HG03469 (cell line): ENCODE measurements at regions not wholly inside any gene's neighbourhood (a gene's known extent, or its start where the extent isn't known, plus 50 kb on each side); places are given as distances from the start of the nearest gene placed in this dataset.

Experiments
- ATAC-seq: cut with Tn5 transposase; IDR thresholded peaks from one replicate; pipeline ENCODE4 v1.9.1; 2021; ENCODE audit warnings: mild to moderate bottlenecking, moderate library complexity, moderate number of reproducible peaks; ENCODE audit not compliant: unreplicated experiment

DNA sequence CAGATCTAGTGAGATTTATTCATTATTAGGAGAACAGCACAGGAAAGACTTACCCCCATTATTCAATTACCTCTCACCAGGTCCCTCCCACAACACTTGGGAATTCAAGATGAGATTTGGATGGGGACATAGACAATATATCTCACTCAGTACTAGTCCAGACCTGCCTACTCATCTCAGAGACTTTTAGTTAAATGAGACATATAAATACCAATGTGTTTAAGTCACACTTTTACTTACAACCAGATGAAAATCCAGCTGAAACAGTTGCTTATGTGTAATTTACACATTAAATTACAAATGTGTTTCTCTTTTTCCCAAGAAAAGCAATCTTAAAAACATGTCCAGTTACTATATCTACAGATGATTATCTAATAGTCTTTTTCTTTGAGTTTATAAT, 1145.6 kb downstream of the KCNT2 start:
- no peak for ATAC-seq

DNA sequence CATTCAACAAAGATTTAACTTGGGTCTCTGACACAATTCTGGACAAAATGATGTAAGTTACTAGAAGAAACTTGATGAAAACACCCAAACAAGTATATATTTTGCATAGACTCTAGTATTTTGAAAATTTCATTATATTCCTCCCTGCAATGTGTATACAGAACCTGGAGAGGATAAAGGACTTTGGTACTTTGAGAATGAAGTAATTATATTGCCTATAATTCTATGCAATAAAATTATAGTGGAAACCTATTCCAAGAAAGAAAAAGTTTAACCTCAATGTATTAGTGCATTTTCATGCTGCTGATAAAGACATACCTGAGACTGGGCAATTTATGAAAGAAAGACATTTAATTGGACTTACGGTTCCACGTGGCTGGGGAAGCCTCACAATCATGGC, 1146.1 kb downstream of the KCNT2 start:
- ATAC-seq = no peak

- no peak for ATAC-seq
These were observed 1149.9 kb downstream of the KCNT2 start for GRCh38 chr1:195458365-195458764.

- ATAC-seq = no peak
These were observed 1157.4 kb downstream of the KCNT2 start for GRCh38 chr1:195450794-195451193.

- ATAC-seq = no peak
These were observed 1168.6 kb downstream of the KCNT2 start for GRCh38 chr1:195439661-195440060.

- no peak for ATAC-seq
These were observed 1173.6 kb downstream of the KCNT2 start for GRCh38 chr1:195434566-195435203.

DNA sequence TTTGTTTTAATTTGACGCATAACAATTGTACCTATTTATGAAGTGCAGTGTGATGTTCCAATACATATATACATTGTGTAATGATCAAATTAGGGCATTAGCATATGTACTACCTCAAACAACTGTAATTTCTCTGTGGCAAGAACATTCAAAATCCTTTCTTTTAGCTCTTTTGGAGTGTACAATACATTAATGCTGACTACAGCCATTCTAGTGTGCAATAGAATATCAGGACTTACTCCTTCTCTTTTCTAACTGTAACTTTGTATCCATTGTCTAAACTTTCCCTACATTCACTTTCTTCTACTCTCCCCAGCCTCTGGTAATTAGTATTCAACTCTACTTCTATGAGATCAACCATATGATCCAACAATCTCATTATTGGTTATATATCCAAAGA, 1177.4 kb downstream of the KCNT2 start:
- no peak for ATAC-seq

DNA sequence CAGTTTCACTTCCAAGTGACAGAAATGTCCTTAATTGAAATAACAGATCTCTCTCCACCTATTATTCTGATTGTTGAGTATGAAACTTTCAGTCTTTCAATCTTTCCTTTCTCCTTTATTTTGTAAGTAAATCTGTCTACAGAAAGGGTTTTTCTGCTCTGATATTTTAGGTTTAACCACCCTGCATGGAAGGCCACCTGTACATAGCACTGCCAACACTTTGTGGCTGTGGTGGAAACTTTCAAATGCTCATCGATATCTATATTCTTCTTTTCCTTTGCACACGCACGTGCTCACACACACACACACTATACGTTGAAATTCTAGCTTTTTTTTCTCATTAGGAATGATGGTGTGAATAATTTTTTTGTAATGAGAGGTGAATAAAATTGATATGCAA, 1179.3 kb downstream of the KCNT2 start:
- ATAC-seq = no peak

DNA sequence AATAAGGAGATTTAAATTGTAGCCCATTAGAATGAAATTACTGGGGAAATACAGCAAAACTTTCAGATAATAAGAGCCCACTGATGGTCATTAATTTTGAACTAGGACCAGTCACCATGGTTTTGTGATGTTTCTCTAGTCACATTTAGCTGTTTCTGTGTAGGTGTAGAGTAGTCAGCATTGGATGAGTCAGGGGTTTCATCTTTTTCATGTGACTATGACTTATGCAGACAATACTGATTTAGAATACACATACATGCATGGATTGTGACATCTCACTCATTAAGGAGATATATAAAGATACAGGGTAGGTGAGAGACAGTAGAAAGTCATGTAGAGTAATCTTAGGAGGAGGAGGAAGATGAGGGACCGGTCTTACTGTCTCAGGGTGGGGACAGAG, 1192.7 kb downstream of the KCNT2 start:
- no peak for ATAC-seq

GRCh38 chr1:195394567-195394966, 1213.7 kb downstream of the KCNT2 start:
- ATAC-seq = no peak

- no peak for ATAC-seq
These were observed 1232.0 kb downstream of the KCNT2 start for GRCh38 chr1:195376190-195376589.

DNA sequence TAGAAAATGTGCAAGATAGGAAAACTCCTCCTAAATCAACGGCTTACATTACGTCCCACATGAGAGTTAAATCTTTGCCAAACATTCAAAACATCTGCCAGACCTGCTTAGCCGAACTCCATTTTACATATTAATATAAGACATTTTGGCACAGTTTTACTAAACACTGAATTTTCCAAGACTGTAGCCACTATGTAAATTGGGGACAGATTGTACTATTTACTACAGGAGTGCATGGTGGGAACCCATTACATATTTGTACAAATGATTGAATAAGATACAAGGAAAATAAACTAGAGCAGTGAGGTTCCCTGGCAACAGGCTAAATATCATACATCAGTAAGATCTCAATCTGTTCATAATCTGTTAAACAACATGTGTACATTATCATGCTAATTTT, 1234.4 kb downstream of the KCNT2 start:
- no peak for ATAC-seq

- no peak for ATAC-seq
These were observed 1263.1 kb downstream of the KCNT2 start for GRCh38 chr1:195345149-195345548.

DNA sequence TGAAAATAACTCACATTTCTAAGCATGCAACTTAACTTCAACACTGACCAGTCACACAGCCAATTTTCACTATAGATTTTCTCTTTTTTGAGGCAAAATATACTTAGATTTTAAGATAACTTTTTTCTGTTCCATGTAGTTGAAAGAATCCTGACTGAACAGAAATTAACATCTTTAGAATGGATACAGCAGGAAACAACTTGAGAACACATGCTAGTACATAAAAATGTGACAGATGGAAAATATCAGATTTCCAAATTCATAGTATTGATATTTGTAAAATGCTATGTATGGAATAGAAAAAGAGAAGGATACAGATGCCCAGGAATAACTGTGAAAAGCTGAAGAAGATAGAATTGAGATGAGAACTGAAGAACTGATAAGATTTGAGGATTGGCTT, 1270.6 kb downstream of the KCNT2 start:
- no peak for ATAC-seq

- ATAC-seq = no peak
These were observed 1271.4 kb downstream of the KCNT2 start for GRCh38 chr1:195336812-195337211.

GRCh38 chr1:195335541-195335940, 1272.7 kb downstream of the KCNT2 start:
- ATAC-seq = no peak

DNA sequence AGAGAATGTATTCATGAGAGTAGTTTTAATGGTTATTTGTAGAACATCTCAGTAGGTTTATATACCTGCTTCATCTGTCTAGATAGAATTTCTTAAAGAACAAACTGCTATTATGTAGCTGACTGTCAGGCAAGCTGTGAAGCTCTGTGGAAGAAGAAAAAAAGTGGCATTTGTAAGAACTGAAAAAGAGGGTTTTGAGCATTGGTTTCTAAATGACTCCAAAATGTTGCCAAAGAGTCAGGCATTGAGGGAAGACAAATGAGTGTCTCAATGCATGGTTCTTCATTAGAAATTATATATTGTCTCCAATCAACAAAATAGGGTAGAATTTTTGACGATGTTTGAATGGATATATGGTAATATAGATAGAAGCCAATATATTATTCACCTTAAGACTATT, 1276.1 kb downstream of the KCNT2 start:
- no peak for ATAC-seq

- no peak for ATAC-seq
These were observed 1279.6 kb downstream of the KCNT2 start for GRCh38 chr1:195328681-195329080.

DNA sequence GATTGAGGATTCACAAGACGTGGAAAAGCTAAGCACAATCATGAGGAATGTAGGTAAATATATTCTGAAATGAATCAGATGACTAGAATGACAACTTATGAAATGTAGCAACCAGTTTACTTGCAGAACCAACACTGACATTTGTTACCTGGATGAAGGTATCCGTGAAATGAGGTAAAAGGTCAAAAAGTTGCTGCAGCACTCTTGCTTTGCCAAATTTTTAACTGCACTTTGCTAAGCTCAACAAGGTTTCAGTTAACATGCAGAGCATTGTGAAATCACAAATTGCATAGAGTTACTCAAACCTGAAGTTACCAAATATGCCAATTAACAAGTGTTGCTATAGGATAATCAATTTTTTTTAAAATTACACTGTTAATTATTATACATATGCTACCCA, 1280.1 kb downstream of the KCNT2 start:
- no peak for ATAC-seq

GRCh38 chr1:195327361-195327760, 1280.9 kb downstream of the KCNT2 start:
- ATAC-seq = no peak

GRCh38 chr1:195326325-195326724, 1281.9 kb downstream of the KCNT2 start:
- ATAC-seq = no peak

DNA sequence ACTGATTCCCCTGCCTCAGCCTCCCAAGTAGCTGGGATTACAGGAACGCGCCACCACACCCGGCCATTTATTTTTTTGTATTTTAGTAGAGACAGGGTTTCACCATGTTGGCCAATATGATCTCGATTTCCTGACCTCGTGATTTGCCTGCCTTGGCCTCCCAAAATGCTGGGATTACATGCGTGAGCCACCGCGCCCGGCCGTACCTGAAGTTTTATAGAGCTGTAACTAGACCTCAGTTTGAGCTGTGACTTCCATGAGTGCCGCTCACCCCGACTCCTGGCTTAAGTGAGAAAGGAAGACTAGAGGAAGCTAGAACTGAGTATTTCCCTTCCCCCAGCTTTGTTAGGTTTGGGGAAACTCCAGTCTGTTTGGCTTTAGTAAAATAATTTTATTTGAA, 1283.1 kb downstream of the KCNT2 start:
- no peak for ATAC-seq

DNA sequence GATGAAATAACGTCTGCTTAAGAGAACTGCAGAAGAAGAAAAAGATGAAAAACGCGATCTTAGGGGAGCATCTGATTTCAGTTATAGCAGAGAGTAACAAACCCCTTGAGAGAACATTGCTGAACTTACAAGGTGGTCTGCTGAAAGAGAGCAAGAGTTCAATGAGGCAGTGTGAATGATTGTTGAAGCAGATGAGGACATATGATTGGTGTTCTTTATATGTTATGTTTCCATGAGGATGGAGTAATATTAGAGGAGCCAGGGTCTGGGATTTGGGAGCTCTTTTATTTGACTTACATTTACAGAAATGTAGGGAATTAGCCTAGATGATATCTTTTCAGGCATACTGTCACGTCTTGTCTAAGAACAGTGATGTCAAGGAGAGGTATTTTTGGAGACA, 1302.0 kb downstream of the KCNT2 start:
- no peak for ATAC-seq
